ENCODE measurements at regions not wholly inside any gene's neighbourhood (a gene's known extent, or its start where the extent isn't known, plus 50 kb on each side); places are given as distances from the start of the nearest gene placed in this dataset.

DNA sequence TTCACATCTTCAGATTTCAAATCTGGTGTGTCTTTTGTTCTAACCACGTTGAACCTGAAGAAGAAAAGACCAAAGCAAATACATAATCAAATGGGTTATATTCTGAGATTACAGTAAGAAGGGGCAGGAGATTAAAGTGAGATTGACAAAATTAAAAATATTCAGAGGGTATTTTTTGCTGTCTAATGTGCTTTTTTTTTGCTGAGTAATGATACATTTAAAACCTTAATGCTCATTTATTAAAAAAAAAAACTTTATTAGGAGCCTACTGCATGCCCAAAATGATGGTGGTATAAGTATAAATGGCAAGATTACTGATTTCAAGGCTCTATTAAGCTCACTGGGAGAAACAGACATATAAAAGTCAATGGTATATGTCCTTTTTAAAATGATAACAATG is 459.4 kb downstream of the FGF9 start:
- DNase-seq, result no peak

DNA sequence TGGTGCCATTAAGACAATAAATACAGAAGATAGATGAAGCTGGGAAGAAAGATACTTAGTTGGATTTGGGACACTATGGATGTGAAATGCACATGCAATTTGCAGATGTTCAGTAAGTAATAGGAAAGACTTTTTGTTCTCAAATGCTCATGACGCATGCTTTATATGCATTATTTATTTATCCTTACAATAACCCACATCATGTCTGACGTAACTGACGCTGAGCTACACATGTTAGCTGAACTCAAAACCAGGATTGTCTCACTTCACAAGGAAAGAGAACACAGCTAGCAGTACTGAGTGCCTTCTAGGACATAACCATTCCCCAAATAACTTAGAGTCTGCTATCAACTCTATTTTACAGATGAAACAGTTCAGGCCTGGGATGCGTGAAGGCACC is 463.4 kb downstream of the FGF9 start:
- DNase-seq, result no peak

DNA sequence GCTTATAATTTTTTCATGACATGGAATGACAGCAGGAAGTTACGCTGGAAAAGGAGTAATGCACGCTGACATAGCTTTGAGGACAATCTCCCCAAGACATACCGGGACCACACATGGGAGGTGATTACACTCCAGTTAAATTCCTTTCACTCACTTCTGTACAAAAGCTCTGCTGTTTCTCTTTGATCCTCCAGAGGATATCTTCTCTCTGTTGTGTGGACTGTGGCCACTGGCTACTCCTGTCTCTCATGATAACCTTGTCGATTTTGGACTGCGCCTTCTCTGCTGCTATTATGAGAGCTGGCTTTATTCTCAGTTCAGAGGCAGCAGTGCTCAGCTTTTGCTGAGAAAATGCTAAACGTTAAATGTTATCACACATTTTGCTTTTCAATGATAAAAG is 464.6 kb downstream of the FGF9 start:
- DNase-seq, result no peak

DNA sequence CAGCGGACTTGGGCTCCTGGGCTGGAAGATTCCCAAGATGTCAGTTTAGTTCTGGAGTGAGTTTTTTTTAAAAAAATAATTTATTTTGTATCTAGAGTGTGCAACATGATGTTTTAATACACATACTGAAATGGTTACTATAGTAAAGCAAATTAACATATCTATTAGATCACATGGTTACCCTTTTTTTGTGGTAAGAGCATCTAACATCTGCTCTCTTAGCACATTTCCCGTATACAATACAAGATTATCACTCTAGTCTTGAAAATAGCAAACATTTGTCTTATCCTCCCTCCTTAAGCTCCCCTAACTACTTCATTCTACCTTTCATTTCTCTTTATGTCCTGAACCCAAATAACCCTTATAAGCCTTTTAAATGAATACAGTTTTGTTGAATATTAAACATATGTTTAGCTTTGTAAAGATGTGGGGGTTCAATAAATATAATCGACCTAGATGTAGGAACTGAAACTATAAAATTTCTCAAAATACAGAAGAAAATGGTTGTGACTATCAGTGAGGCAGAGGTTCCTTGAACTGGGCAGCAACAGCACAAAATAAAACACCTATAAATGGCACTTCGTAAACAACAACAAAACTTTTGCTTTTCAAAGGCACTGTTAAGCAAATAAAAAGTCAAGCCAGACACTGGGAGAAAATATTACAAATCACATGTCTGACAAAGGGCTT is 466.6 kb downstream of the FGF9 start:
- no peak for DNase-seq

DNA sequence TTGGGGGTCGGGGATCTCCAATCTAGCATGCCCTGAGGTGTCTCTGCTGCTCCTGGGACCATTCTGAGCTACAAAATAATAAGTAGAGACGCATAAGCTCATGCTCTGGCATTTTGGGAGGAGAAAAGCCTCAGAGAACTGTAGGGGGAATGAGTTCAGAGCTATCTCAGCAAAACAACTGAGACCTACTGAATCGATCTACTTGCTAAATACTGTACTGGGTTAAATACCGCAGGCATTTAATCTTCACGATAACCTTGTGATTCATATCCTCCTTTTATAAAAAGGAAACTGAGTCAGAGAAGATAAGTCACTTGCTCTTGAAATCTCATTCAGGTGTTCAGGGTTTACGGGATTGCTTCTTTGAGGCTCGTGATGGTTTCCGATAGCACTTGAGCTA is 468.1 kb downstream of the FGF9 start:
- DNase-seq, result no peak

DNA sequence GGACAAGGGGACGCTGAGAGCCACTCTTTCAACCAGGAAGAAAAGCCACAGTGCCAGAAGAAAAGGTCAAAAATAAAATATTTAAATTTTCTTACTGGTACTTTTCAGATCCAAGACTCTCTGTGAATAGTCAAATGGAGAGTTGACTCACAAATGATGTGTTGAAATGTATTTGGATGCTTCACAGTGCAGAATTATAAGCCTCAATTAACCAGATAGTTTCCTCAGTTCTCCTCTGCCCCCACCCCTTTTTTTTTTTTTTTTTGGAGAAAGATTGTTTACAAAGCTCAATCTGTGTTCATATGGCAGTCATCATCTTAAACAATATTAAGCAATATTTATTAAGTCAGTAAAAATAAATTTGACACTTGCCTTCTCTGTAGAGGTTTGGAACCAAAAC is 470.8 kb downstream of the FGF9 start:
- no peak for DNase-seq

DNA sequence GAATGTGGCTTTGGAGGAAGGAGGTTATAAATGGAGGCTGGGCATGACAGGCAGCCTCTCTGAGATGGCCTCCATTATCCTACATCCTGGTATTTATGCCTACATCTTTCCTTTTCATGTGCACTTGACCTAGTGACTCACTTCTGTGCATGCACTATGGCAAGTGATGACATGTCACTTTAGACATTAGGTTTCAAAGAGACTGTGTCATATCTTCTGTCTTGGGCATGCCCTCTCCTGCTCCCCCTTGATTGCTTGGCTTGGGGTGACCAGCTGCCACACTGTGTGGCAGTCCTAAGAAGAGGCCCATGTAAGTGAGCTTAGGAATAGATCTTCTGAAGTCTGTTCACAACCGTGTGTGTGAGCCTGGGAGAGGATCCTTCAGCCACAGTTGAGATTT is 472.8 kb downstream of the FGF9 start:
- no peak for DNase-seq

DNA sequence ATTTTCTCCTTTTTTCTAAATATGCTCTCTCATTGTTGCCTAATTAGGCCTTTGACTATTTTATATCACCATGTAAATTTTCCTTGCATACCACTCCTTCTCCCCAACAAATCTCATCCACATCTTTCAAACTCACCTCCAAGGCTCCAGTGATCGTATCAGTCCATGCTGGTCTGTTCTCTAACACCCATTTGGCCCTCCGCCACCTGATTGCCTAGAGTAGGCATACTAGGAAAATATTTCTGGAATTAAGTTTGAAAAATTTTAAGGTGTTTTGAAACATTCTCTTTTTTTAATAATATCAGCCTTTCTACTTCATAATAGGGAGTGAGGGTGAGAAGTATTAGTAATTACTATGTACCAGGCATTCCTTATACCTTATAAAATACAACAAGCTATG is 473.9 kb downstream of the FGF9 start:
- DNase-seq, result no peak

DNA sequence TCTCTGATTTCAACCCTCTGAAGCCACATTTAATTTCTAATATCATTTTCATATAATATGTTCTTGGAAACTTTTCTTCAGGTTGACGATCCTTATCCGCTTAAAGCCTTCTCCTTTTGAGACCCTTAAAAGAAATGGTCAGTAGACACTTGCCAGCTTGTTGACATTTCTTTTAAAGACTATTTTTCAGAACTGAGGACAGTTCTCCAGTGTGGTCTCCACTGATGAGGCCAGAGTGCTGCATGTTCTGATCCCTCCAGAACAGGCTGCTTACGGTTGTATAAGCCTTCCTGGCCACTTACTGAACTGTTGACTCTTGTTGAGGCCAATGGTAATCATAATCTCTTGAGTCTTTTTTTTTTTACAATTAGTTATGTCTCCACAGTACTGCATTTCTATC is 477.3 kb downstream of the FGF9 start:
- no peak for DNase-seq

DNA sequence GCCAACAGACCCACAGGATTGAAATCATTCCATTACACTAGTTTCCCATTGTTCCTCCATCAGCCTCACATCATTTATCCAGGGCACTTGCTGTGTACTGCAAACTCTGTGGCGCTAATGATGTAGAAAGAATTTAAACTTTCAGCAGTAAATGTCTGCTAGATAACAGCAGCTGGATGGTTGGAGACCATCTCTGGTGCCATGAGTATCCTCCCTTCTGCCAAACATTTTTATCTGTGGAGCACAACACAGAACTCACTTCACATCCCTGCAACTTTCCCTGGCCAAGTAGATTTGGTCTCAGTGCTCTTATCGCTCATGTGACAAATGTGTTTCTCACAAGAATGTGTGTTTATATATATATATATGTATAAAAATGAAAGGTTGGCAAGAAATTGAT is 481.9 kb downstream of the FGF9 start:
- DNase-seq, result no peak

DNA sequence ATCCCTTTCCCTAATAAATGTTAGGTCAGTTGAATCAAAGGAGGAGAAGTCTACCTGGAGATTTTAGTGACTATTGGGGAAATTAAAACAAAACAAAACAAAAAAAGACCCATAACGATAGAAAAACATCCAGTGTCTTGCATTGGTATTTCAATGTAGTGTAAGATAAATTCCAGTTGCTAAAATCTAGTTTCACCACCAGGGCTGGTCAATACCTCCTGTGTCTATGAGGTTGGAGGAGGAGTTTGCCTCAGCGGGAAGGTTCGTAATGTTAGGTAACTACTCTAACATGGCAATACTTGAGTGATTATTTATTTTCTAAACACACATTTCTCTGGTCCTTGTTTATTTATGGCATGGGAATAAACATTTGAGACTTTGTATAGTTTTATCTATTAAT is 483.2 kb downstream of the FGF9 start:
- no peak for DNase-seq

DNA sequence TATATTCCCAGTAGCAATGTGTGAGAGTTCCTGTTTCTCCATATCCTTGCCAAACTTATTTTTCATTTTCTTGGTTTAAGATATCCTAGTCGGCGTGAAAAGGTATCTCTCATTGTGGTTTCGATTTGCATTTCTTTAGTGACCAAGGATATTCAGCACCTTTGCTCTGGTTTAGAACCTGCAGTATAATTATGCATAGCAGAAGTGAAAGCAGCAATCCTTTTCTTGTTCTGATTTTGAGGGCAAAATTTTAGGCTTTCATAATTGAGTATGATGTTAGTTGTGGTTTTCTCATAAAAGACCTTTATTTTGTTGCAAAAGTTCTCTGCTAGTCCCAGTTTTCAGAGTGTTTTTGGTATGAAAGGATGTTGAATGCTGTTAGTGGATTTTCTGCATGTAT is 491.0 kb downstream of the FGF9 start:
- DNase-seq, result peak in 2 of 4 experiments; percentile 22 to 41

DNA sequence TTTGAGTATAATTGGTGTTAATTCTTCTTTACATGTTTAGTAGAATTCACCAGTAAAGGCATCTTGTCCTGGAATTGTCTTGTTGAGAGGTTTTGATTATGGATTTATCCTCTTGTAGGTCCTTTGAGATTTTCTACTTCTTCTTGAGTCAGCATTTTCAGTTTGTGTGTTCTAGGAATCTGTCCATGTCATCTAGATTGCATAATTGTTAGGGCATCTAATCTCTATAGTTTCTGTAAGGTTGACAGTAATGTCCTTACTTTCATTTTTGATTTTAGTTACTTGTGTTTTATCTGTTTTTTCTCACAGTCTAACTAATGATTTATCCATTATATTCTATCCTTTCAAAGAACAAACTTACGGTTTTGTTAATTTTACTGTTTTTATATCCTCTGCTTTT is 492.0 kb downstream of the FGF9 start:
- peak in 2 of 4 experiments; percentile 17 to 38 for DNase-seq

DNA sequence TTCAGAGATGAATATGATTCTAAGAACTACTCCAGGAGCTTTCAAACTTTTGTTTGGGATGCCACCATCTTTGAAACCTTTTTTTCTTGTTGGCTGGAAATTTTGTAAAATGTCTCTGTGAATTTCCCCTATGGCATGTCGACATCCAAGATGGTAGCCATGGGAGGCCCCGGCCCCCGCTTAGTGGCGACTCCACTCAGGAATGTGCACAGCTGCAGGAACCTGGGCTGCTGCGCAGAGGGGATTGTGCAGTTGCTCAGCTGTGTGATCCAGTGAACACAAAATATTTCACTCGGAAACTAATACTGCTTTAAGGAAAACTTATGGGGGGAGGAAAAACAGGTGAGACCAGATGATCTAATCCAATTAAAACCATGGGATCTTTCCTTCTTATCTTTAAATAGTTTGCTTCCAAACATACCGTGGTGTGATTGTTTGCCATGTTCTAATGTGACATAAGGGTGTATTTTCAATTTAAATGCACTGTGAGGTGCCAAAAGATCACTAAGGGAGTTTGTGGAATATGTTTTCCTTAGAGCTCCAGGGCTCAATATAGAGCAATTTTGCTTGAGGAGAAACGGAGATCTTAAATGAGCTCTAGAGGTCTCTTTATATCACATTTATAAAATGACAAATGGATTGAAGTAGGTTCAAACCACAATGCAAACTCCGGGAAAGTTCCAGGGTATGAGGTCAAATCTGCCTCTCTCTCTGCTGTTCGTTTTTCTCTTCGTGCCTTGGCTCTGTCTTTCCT is 497.7 kb downstream of the FGF9 start:
- DNase-seq, result no peak

DNA sequence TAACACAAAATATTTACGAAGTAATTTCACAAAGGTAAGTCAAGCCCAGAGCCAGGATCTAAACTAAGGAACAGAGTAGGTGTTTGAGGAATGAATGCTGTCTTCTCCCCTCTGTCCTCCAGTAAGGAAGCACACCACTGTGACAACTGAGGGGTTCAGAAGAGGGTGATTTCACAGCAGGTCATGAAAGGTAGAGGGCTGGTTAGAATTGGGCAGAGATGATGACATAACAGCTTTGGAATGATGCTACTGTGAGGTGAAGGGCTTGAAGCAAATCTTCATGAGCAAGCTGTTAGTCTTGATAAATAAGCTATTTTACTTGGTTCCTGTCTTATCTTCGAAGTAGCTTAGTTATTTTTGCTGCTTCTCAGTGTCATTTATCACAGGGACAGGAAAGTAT is 498.6 kb downstream of the FGF9 start:
- no peak for DNase-seq

DNA sequence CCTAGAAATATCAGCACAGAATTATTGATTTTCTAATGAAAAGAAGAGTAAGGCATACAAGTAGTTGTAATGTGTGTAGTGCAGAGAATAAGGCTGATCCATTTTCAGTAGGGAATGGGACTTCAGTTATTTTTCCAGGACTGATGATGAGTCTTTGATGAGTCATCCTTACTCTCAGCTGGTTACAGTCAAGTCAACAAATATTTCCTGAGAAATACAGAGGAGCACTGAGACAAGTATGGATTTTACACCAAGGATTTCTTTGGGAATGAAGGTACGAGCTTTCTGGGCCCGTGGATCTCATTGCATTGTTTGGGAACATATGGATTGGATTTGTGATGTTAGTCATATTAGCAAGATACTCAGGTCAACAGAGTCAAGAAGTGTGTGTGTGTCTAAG is 502.7 kb downstream of the FGF9 start:
- no peak for DNase-seq

DNA sequence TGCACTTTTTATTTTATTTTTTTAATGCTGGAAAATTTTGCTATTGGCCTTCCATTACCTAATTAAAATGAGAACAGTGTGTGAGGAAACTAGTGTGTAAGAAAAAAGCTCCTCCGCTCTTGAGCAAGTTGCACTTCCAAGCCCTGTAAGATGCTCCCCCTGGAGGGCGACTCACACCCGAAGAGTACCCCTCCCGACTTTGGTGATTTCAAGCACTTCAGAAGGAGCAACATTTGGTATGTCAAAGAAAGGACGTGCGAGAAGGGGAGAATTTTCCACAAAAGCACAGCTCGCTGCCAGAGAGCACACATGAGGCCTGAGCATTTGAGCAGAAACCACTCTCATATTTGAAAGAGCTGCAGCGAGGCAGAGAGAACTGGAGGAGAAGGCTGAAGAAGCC is 504.4 kb downstream of the FGF9 start:
- no peak for DNase-seq

DNA sequence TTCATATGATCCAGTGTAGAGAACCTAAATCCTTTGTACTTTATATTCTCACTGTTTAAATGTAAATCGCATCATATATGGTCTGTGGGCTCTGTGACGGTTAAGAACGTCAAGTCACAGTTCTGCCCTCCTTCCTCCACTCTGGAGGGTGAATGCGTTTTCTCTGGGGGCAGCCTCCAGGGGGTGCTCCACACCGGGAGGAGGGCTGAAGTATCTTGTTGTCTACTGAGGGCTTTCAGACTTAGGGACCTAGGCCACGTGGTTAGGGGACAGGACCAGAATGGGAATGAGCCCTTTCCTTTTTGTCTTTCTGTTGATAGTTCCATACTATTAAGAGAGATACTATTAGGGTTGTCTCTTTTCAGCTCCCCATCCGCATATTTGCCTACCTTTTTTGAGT is 504.9 kb downstream of the FGF9 start:
- no peak for DNase-seq

DNA sequence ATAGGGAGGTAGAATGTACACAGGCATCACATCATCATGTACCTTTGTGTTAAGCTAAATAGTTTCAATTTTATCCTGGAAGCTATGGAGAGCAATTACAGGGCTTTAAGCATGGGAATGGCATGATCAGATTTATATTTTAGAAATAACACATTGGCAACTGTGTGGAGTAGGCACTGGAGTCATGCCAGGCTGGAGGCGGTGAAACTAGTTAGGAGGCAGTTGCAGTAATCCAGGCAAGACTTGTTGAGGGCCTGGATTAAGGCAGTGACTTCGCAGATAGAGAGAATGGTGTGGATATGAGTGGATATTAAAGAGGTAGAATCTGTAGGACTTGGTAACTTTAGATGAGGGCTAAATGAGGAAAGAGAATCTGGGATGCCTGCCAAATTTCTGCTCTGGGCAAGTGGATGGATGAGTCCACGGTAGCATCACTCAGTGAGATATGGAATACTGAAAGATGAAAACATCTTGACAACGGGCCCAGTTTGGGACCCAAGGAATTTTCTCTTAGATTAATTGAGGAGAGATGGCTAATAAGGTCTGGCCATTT is 506.2 kb downstream of the FGF9 start:
- no peak for DNase-seq

DNA sequence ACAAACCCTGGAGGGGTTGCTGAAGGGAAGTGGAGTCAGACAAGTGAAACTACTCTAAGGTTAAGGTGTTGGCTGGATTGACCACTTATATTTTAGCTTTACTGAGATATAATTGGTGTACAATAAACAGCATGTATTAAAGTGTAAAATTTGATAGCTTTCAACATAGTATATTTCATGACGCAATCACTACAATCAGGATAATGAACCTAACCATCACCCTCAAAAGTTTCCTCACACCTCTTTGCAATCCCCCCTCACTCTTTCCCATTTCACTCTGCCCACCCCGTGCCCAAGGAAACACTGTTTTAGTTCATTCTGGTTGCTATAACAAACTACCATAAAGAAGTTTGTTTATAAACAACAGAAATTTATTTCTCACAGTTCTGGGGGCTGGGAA is 508.0 kb downstream of the FGF9 start:
- DNase-seq, result no peak

DNA sequence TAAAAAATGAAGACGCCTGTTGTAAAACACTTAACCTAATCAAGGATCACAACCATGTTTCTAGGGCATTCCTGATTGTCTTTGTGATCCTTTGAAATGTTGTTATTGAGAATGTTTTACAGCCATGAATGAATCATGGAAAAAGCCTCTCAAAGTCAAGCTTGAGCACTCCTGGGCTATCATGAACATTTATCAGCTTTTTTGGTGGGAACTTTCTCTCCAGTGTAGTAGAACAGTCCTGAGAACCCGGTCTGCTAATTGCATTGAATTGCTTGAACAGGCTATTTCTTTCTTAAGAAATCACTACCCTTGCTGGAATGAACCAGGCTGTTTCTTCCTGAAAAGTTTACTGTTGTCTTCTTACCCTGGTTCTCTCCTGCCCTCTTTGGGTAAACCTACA is 516.5 kb downstream of the FGF9 start:
- DNase-seq, result peak in 1 of 4 experiments; percentile 8

DNA sequence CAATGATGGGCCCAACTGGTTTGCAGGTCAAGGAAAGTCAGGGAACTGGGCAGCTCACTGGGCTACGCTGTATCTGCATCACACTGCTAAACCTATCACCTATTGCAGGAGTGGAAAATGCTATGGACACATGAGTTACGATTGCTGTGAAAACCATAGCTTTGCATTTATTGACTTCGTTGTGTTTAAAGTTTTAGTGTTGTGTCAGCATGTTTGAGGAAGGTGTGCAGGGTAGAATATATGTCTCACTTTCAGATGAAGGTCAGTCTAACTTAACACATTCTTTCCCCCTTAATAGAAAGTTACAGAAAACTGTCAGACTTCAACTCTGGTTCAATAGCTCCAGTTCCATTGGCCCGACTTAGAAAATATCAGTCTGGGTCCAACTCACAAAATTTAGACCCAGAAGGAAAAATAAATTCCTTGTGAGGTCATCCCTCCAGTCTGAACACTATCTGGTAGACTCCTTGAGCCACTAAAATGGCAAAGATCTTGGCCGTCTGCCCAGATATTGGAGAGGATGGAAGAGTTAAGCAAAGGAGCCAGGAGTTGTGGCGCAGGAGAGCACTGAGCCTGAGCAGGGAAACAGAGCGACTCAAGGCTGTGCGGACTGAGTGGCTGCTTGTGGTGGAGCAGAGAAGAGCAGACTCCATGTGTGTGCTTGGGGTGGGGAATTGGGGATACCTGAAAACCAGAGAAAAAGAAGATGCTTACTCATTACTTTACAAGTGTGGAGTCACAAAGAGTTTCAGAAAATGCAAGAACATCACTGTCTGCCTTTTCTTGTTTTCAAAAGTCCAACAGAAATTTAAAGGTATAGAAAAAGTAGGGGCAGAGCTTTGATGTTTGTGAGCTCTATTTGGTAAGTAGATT is 518.5 kb downstream of the FGF9 start:
- no peak for DNase-seq

DNA sequence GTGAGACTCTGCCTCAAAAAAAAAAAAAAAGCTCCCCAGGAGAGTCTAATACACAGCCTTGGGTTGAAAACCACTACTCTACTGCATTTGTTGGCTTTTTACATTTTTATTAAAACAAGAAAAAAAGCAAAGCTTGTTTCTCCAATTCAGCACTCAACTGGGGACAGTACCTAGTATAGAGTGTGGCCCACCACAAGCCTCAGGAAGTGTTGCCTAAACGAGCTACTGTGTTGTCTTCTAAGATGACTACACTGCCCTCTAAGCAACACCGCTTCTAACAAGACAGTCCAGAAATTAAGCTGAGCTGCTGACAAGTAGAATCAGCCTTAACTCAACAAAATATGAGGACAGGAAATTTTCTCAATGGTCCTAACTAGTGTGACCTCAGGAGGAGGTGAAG is 522.2 kb downstream of the FGF9 start:
- no peak for DNase-seq
